Thyroid gland (tissue), 4 donors: ENCODE measurements at regions not wholly inside any gene's neighbourhood (a gene's known extent, or its start where the extent isn't known, plus 50 kb on each side); places are given as distances from the start of the nearest gene placed in this dataset.

Source experiments
- DNase-seq, 2 donors: peaks; one replicate each; pipeline ENCODE4 v3.0.0-alpha.2; 2019
- H3K27ac ChIP-seq, 3 donors: fragments of 200-600 bp; sonication (generic); 1 replicate in 2 of 3; 2 replicates in 1 of 3; pipeline ENCODE4 v1.5.1; 2016 to 2019; ENCODE audit warnings: mild to moderate bottlenecking in 1 of 3, moderate library complexity in 1 of 3
- H3K27me3 ChIP-seq: fragments of 200-600 bp; sonication (generic); one replicate; pipeline ENCODE4 v1.5.1; 2019
- H3K36me3 ChIP-seq, 2 donors: fragments of 200-600 bp; sonication (generic); one replicate each; pipeline ENCODE4 v1.5.1; 2016 to 2019
- H3K4me1 ChIP-seq, 2 donors: fragments of 200-600 bp; sonication (generic); one replicate each; pipeline ENCODE4 v1.5.1; 2017 to 2019
- H3K4me3 ChIP-seq, 3 donors: fragments of 200-600 bp; sonication (generic); replicated peaks in 1 of 3; 1 replicate in 2 of 3; 2 replicates in 1 of 3; pipeline ENCODE4 v1.5.1; 2016; ENCODE audit warnings: mild to moderate bottlenecking in 1 of 3
- H3K9me3 ChIP-seq: fragments of 200-600 bp; sonication (generic); one replicate; pipeline ENCODE4 v1.5.1; 2017
- CTCF ChIP-seq, 6 experiments: fragments of 200-600 bp in 3 of 6; fragments of 450-650 bp in 3 of 6; sonication (generic) in 3 of 6; IDR thresholded peaks; one replicate each; pipeline ENCODE4 v1.5.1; 2016 to 2019; ENCODE audit warnings: antibody characterized with exemption in 6 of 6, mild to moderate bottlenecking in 2 of 6, inconsistent platforms in 1 of 6, moderate library complexity in 1 of 6
- POLR2A ChIP-seq, 2 donors: fragments of 450-650 bp; IDR thresholded peaks; one replicate each; pipeline ENCODE4 v1.6.1; 2017; ENCODE audit warnings: antibody characterized with exemption in 2 of 2, mild to moderate bottlenecking in 2 of 2, moderate library complexity in 1 of 2
- WGBS, 2 donors: methylation state at CpG; one replicate each; pipeline ENCODE4 v1.1.5; 2017; 5-methylcytosine and 5-hydroxymethylcytosine counted together
- intact Hi-C: fragments of 100-400 bp; cut with DNase I; formaldehyde crosslinking; loops from one replicate; pipeline ENCODE4 v1.15.1; 2023

DNA sequence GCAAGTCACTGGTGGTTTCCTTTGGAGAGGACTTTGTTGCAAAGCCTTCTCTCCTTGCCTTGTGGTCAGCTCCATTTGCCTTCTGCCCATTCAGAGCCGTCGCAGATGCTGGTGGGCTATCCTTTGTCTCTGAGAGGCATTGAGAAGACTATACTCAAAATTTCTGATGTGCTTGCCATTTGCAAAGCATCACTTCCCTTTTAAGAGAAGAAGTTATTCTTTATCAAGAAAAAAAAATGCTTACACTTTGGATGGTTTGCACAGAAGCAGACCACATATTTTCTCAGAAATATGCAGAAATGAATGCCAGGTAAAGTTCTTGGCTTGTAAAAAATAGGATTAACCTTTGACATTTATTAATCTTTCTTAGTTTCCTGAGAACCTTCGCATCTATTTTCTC is 195.8 kb upstream of the KLF4 start:
- Histone ChIP-seq H3K4me3 (no peak overlapping the region), H3K36me3 (no peaks in the 10 kb centered on the region), H3K9me3 (no peaks in the 10 kb centered on the region), H3K27me3 (no peaks in the 10 kb centered on the region), H3K27ac (no peak overlapping the region), H3K4me1 (no peaks in the 10 kb centered on the region)
- intact Hi-C loops = no loop called here
- 89 to 96% methylated on average over 3 of the region's 3 CpGs for WGBS, 2 donors
- TF ChIP-seq POLR2A (IDR thresholded peaks at IDR 0.05) (no peak), CTCF (IDR thresholded peaks at IDR 0.05) (no peak)
- no peak for DNase-seq

DNA sequence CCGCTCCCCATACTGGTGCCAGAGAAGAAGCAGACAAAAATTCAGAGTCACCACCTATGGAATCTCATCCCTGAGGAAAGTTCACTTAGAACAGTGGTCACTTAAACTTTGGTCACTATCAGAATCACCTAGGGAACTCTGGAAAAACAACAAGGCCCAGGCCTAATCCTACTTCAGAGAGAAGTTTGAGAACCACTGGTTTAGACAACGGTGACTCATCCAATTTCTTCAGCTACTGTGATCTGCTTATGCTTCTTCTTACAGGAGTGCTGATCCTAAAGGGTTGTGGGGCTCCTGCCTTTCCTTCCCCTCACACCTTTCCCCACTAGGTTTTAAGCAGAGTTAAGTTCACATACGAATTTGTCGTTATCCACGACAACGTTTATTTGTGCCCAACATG is 194.7 kb upstream of the KLF4 start:
- H3K27ac ChIP-seq = no peak overlapping the region

DNA sequence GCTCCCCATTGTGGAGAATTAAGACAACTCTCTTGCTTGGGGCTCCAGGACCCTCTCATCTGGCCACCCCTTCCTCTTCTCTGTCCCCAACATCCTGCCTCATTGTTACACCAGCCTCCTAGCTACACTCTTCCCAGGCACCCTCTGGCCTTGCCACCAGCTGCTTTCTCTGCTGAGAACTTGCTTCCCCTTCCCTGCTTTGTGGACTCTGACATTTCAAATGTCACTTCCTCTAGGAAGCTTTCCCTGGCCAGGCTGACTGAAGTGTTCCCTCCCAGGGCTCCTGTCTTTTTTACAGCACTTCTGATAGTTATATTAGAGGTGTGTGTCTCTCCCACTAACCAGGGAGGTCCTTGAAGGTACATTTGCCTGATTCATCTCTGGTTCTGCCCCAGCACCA is 194.0 kb upstream of the KLF4 start:
- H3K4me3 ChIP-seq = no peak overlapping the region
- TF ChIP-seq CTCF (IDR thresholded peaks at IDR 0.05) (no peak), POLR2A (IDR thresholded peaks at IDR 0.05) (no peak)
- no peak overlapping the region for H3K27ac ChIP-seq
- intact Hi-C loops = no loop called here
- no peaks in the 10 kb centered on the region for H3K4me1 ChIP-seq
- H3K36me3 ChIP-seq = no peaks in the 10 kb centered on the region
- no peak for DNase-seq
- H3K27me3 ChIP-seq = no peaks in the 10 kb centered on the region
- no peaks in the 10 kb centered on the region for H3K9me3 ChIP-seq

More for the DNA sequence above, 194.7 kb upstream of the KLF4 start:
- DNase-seq = no peak
- H3K9me3 ChIP-seq = no peaks in the 10 kb centered on the region
- H3K27me3 ChIP-seq = no peaks in the 10 kb centered on the region
- no peak for TF ChIP-seq CTCF (IDR thresholded peaks at IDR 0.05)
- no peak for TF ChIP-seq POLR2A (IDR thresholded peaks at IDR 0.05)
- 87 to 88% methylated on average over 6 of the region's 6 CpGs for WGBS, 2 donors
- intact Hi-C loops = no loop called here
- no peaks in the 10 kb centered on the region for H3K4me1 ChIP-seq
- no peaks in the 10 kb centered on the region for H3K36me3 ChIP-seq
- no peak overlapping the region for H3K4me3 ChIP-seq

- WGBS, 2 donors = 89 to 92% methylated on average over 4 of the region's 4 CpGs
- DNase-seq = no peak
- Histone ChIP-seq H3K27ac (no peak overlapping the region), H3K4me1 (no peaks in the 10 kb centered on the region), H3K36me3 (no peaks in the 10 kb centered on the region), H3K4me3 (no peak overlapping the region), H3K9me3 (no peaks in the 10 kb centered on the region), H3K27me3 (no peaks in the 10 kb centered on the region)
- intact Hi-C loops = no loop called here
- TF ChIP-seq CTCF (IDR thresholded peaks at IDR 0.05) = no peak
- no peak for TF ChIP-seq POLR2A (IDR thresholded peaks at IDR 0.05)
Measured at GRCh38 chr9:107681988-107682387, 192.4 kb upstream of the KLF4 start.

- Histone ChIP-seq H3K27ac (no peak overlapping the region), H3K36me3 (no peaks in the 10 kb centered on the region), H3K27me3 (no peaks in the 10 kb centered on the region), H3K4me1 (no peaks in the 10 kb centered on the region), H3K4me3 (no peak overlapping the region), H3K9me3 (no peaks in the 10 kb centered on the region)
- 86 to 91% methylated on average over 10 of the region's 10 CpGs for WGBS, 2 donors
- no peak for DNase-seq
- intact Hi-C loops = no loop called here
- TF ChIP-seq CTCF (IDR thresholded peaks at IDR 0.05) (no peak), POLR2A (IDR thresholded peaks at IDR 0.05) (no peak)
Measured at GRCh38 chr9:107675351-107676259, 186.0 kb upstream of the KLF4 start.
